SU-DHL-6 (cell line): ENCODE measurements at regions not wholly inside any gene's neighbourhood (a gene's known extent, or its start where the extent isn't known, plus 50 kb on each side); places are given as distances from the start of the nearest gene placed in this dataset.

Experiments
- H2AFZ ChIP-seq: fragments of 200-600 bp; sonication (generic); 2 replicates; pipeline ENCODE4 v1.6.1; 2014; ENCODE audit warnings: low read depth, mild to moderate bottlenecking, moderate library complexity, mixed read lengths, antibody characterized with exemption, low read length; ENCODE audit not compliant: severe bottlenecking
- H3F3A ChIP-seq: fragments of 200-600 bp; shearing (Covaris generic); 2 replicates; pipeline ENCODE4 v1.6.0; 2016; ENCODE audit warnings: antibody characterized with exemption, mild to moderate bottlenecking; ENCODE audit not compliant: insufficient read depth
- H3K27ac ChIP-seq: fragments of 200-600 bp; sonication (generic); 2 replicates; pipeline ENCODE4 v1.5.1; 2016; ENCODE audit warnings: low read depth, mild to moderate bottlenecking, low read length, moderate library complexity, mixed read lengths
- H3K27me3 ChIP-seq: fragments of 200-600 bp; sonication (generic), shearing (Covaris generic); 2 replicates; pipeline ENCODE4 v1.6.0; 2014; ENCODE audit warnings: mild to moderate bottlenecking, low read length
- H3K36me3 ChIP-seq: fragments of 200-600 bp; sonication (generic); 2 replicates; pipeline ENCODE4 v1.6.1; 2014; ENCODE audit warnings: mild to moderate bottlenecking, low read length, mixed read lengths
- H3K4me2 ChIP-seq: fragments of 300-600, 200-600 bp; shearing (Covaris generic), sonication (generic); 2 replicates; pipeline ENCODE4 v1.6.0; 2014; ENCODE audit warnings: low read length, low read depth, mild to moderate bottlenecking; ENCODE audit not compliant: poor library complexity, severe bottlenecking
- H3K4me3 ChIP-seq: fragments of 200-600 bp; sonication (generic); 2 replicates; pipeline ENCODE4 v1.5.1; 2014; ENCODE audit warnings: antibody characterized with exemption, low read length, mild to moderate bottlenecking, mixed read lengths; ENCODE audit not compliant: insufficient read depth, poor library complexity, severe bottlenecking
- H3K79me2 ChIP-seq: fragments of 200-600 bp; sonication (generic); 2 replicates; pipeline ENCODE4 v1.6.1; 2014; ENCODE audit warnings: mild to moderate bottlenecking, low read length, moderate library complexity; ENCODE audit not compliant: insufficient read depth
- H3K9ac ChIP-seq: fragments of 200-600 bp; sonication (generic); 2 replicates; pipeline ENCODE4 v1.7.0; 2014; ENCODE audit warnings: mild to moderate bottlenecking, low read length
- H3K9me2 ChIP-seq: fragments of 200-600 bp; sonication (generic); replicated peaks from 2 replicates; pipeline ENCODE4 v1.6.1; 2014; ENCODE audit warnings: low read length; ENCODE audit not compliant: insufficient read depth
- H3K9me3 ChIP-seq: fragments of 200-600 bp; sonication (generic); 2 replicates; pipeline ENCODE4 v1.6.1; 2014; ENCODE audit warnings: low read length, mixed read lengths; ENCODE audit not compliant: insufficient read depth
- H4K20me1 ChIP-seq: fragments of 200-600 bp; sonication (generic); 2 replicates; pipeline ENCODE4 v1.6.1; 2014; ENCODE audit warnings: low read depth, mild to moderate bottlenecking, antibody characterized with exemption, low read length, moderate library complexity, mixed read lengths
- CTCF ChIP-seq: fragments of 200-600 bp; sonication (generic); IDR thresholded peaks from one replicate; pipeline ENCODE4 v1.5.1; 2017; ENCODE audit warnings: antibody characterized with exemption, mild to moderate bottlenecking, low read length, moderate library complexity; ENCODE audit not compliant: insufficient read depth, poor library complexity, severe bottlenecking
- EZH2phosphoT487 ChIP-seq: fragments of 200-600 bp; sonication (generic), shearing (Covaris generic); conservative IDR thresholded peaks from 2 replicates; pipeline ENCODE4 v1.6.1; 2018; ENCODE audit warnings: mild to moderate bottlenecking, antibody characterized with exemption, low read length, moderate library complexity, mixed read lengths

- no peaks in the 10 kb centered on the region for H3K27me3 ChIP-seq
- H3K9me3 ChIP-seq = no peaks in the 10 kb centered on the region
- H3K4me3 ChIP-seq = no peak overlapping the region
- no peak overlapping the region for H3K4me2 ChIP-seq
- H3K9ac ChIP-seq = no peak overlapping the region
- H3K9me2 ChIP-seq = no peaks in the 10 kb centered on the region
- no peaks in the 10 kb centered on the region for H3K79me2 ChIP-seq
- H2AFZ ChIP-seq = no peak overlapping the region
- H3F3A ChIP-seq = no peaks in the 10 kb centered on the region
- no peaks in the 10 kb centered on the region for H4K20me1 ChIP-seq
- no peak overlapping the region for H3K27ac ChIP-seq
- TF ChIP-seq EZH2phosphoT487 (no peak), CTCF (no peak)
- no peaks in the 10 kb centered on the region for H3K36me3 ChIP-seq
Observed at GRCh38 chr2:199108056-199108455, 349.7 kb downstream of the SATB2 start.

GRCh38 chr2:199105826-199106225 is 351.9 kb downstream of the SATB2 start:
- H2AFZ ChIP-seq = no peak overlapping the region
- H3K4me2 ChIP-seq = no peak overlapping the region
- H3K27ac ChIP-seq = no peak overlapping the region
- no peaks in the 10 kb centered on the region for H3K27me3 ChIP-seq
- no peaks in the 10 kb centered on the region for H3K9me2 ChIP-seq
- H3K36me3 ChIP-seq = no peaks in the 10 kb centered on the region
- no peaks in the 10 kb centered on the region for H3F3A ChIP-seq
- H3K4me3 ChIP-seq = no peak overlapping the region
- no peaks in the 10 kb centered on the region for H4K20me1 ChIP-seq
- no peaks in the 10 kb centered on the region for H3K79me2 ChIP-seq
- H3K9ac ChIP-seq = no peak overlapping the region
- H3K9me3 ChIP-seq = no peaks in the 10 kb centered on the region
- TF ChIP-seq EZH2phosphoT487 (no peak), CTCF (no peak)

GRCh38 chr2:199101487-199101886 is 356.3 kb downstream of the SATB2 start:
- Histone ChIP-seq H3K27ac (no peak overlapping the region), H3K27me3 (no peaks in the 10 kb centered on the region), H3K9me2 (no peaks in the 10 kb centered on the region), H2AFZ (no peak overlapping the region), H3K4me3 (no peak overlapping the region), H3K79me2 (no peaks in the 10 kb centered on the region), H3K9ac (no peak overlapping the region), H3K36me3 (no peaks in the 10 kb centered on the region), H3F3A (no peaks in the 10 kb centered on the region), H3K4me2 (no peak overlapping the region), H4K20me1 (no peaks in the 10 kb centered on the region), H3K9me3 (no peaks in the 10 kb centered on the region)
- TF ChIP-seq EZH2phosphoT487 = no peak
- no peak for TF ChIP-seq CTCF
